ENCODE measurements at regions not wholly inside any gene's neighbourhood (a gene's known extent, or its start where the extent isn't known, plus 50 kb on each side); places are given as distances from the start of the nearest gene placed in this dataset.

DNA sequence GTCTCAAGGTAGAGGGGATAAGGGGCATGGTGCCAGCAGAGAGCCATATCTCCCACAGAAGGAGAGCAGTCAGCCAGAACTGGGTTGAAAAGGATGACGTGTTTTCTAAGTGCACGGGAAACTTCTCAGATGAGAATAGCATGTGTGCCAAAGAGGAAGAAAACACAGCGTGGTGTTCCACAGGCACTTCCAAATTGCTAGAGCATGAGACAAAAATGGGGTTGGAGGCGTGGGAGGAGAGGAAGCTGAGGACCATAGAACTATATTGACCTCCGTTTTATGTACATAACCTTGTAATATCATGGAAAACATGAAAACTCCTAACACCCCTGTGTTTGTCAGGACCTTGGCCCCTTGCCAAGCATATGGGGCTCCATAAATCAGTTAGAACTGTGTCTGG, 682.7 kb upstream of the RAB6C start:
- DNase-seq = no peak

DNA sequence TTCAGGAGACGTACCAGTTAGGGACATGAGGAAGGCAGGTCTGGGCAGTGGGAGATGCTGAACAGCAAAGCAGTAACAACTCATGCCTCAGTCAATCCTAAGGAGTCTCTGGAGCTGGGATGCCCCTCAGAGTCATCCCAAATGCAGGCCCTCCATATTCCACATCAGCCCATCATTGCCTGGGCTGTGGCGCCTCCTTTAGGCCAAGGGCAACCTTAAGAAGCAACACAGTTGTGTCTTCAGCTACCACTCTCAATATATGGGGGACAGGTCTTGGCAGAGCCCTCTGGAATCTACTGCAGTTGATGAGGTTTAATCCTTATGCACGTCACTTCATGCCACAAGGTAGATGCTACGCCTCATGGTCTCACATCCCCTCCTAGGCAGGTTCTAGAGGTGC, 682.0 kb upstream of the RAB6C start:
- no peak for DNase-seq

DNA sequence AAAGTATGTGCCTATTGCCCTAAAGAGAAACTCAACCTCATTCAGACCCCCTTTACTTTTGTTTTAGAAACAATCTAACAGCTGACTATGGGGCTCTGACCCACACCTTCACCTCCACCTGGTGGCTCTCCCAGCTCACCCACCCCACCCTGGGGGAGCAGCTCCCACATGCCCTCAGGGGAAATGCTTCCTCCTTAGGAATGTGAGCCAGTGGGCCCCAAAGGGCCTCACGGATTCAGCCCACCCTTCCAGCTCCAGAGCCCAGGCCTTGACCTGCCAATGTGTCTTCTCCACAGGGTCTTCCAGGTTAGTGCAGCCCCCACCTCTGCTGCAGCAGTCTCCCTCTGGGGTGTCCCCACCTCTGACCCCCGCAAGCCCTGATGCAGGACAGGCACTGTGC, 680.1 kb upstream of the RAB6C start:
- DNase-seq = no peak

DNA sequence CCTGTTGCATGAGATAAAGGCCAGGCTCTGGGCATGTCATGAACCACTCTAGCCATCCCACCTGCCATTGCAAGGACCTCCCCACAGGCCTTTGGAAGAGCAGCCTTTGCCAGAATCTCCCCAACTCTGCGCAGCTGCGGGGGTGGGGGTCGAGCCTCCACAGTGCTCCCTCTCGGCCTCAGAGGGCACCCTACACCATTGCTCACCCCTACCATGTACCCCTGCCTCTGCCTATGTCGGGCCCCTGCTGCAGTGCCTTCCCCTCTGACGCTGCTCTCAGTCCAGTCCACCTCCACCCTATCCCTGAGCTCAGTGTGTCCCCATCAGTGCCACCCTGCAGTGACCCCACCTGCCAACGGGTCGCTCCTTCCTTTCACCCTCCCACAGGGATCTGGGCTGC, 679.7 kb upstream of the RAB6C start:
- no peak for DNase-seq

DNA sequence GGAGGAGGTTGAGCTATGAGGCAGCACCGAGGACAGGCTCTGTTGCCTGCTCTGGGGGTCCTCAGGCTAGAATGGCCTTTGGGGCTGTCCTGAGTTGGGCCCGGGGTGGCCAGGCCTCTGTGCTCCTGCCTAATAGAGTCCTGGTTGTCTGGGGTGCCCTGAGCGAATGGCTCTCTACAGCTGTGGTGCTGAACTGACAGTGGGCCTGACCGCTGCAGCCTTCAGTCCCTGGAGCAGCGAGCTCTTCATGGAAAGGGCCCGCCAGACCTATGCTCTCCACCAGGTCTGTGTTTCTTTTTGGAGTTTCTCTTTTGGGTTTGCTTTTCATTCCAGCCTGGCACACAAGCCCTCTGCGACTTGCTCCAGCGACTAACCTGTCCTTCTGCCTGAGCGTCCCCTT, 679.0 kb upstream of the RAB6C start:
- DNase-seq = no peak

GRCh38 chr2:129301431-129301913, 678.0 kb upstream of the RAB6C start:
- no peak for DNase-seq

DNA sequence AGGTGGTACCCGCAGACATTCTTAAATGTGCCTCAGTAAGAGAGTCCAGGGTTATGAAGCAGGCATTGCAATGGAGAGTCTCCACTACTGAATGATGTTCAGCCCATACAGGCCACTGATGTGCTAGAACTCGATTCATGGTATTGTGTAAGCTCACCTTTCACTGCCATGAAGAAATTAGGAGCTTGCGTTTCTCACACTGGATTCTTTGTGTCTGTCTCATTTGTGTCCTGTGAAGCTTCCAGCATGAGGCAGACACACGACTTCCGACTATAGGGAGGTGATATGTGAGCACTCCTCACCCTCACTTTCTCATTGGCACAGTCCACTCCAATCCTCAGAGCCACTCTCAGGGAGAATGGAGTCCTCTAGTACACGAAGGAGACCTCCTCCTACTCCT, 677.4 kb upstream of the RAB6C start:
- DNase-seq = no peak

DNA sequence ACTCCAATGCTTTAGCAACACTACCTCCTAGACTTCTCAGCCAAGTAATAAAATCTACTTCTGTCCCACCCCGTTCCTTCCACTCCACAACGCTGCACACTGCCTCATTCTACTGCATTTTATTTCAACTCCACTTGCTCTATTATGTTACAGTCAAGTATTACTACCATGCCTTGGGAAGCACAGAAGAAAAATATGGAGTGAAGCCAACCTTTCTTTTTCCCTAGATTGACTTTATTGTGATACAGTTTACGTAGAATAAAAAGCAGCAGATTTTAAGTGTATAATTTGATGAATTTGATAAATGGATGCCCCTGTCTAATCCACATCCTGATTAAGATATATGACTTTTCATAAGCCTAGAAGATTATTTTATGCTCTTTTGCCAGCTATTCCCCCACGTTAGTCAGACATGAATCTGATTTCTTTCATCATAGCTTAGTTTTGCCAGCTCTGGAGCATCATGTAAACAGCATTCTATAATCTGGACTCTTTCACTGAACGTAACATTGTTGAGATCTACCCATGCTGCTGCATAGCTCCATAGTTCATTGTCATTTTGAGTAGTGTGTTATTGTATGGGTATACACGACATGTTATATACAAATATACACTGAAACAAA, 676.8 kb upstream of the RAB6C start:
- no peak for DNase-seq

- DNase-seq = no peak
These were observed 665.3 kb upstream of the RAB6C start for GRCh38 chr2:129314120-129314519.

GRCh38 chr2:129318581-129319421, 660.7 kb upstream of the RAB6C start:
- DNase-seq = no peak

GRCh38 chr2:129319422-129319717, 660.1 kb upstream of the RAB6C start:
- DNase-seq = no peak

- no peak for DNase-seq
These were observed 659.2 kb upstream of the RAB6C start for GRCh38 chr2:129320288-129320687.

DNA sequence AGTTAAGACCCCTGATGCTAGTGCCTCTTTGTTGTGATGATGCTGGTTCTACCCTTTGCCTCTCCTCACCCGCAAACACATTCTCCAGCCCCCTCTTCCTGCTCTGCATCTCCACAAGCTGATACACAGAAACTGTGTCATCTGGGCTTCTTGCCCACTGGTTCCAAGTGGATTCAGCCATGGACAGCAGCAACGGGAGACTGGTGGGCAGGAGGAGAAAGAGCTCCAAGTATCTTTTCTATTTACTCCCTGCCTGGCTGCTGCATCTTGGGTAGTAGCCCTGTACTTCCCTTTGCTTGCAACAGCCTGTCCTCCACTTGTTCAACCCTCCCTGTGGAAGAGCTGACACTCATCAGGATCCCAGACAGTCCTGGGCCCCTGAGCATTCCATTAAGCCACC, 655.1 kb upstream of the RAB6C start:
- no peak for DNase-seq

GRCh38 chr2:129325151-129325550, 654.3 kb upstream of the RAB6C start:
- DNase-seq = no peak

- no peak for DNase-seq
These were observed 649.9 kb upstream of the RAB6C start for GRCh38 chr2:129329574-129329973.

DNA sequence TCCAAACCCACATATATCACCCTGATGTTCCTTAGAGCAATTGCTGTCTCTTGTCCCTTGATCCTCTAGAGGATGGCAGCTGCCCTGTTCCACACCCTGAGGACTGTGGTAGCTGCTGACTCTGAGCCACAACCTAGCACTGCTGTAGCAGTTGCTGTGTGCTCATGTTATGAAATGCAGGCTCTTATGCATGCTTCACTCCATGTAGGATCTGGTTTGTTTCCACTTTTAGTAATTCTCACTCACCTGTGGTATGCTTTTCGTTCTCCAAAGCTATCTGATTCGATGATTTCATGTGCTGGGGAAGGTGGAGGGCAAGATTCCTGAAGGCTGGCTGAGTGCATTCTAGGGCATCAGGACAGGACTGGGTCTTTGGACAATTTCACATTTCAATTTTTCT, 649.0 kb upstream of the RAB6C start:
- DNase-seq = no peak

- DNase-seq = no peak
These were observed 647.8 kb upstream of the RAB6C start for GRCh38 chr2:129331638-129332037.

DNA sequence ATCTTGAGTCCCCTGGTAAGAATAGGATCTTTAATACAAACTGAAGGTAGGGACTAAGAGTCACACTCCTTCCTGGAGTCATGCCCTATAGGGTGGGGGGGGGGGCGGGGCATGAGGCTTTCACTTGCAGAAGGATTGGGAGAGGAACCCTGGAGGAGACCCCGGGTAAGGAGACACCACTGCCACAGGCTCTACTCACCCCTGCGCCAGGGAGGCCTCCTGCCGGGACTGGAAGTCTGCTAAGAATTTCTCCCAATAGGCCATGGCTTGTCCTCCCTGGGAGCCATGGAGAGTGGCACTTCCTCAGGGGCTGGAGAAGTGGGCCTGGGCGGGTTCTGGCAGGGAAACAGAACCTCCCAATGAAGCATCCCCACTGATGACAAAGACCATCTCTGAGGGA, 645.3 kb upstream of the RAB6C start:
- DNase-seq = no peak

DNA sequence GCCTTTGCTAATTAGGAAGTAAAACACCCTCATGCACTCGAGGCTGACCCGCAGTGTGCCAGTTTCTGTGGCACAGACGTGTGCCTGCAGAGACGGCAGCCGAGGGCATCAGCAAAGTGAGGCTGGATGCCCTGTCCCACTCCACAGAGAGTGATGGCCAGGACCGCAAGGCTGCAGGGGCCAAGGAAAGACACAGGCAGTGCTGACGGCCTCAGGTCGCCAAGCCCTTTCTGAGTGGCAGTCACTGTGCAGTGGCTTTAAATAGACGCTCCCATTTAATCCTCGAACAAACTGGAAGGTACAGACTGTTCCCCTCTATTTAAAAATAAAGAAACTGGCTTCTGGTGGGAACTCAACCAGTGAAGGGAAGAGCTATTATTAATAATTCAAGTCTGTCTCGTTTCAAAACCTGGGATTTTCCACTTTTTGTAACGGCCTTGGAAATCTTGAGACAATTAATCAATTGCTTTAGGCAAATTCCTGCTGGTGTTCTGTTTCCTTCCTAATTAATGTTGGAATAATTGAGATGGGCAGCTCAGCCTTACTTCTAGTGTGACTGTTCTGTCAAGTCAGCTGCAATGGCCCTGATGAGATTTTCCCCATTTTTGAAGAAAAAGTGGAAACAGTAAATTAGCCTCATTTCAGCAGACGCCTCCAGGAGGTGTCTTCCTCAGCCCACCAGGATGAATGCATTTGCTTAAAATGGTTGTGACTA, 644.6 kb upstream of the RAB6C start:
- DNase-seq = no peak

GRCh38 chr2:129336276-129336675, 643.2 kb upstream of the RAB6C start:
- no peak for DNase-seq

DNA sequence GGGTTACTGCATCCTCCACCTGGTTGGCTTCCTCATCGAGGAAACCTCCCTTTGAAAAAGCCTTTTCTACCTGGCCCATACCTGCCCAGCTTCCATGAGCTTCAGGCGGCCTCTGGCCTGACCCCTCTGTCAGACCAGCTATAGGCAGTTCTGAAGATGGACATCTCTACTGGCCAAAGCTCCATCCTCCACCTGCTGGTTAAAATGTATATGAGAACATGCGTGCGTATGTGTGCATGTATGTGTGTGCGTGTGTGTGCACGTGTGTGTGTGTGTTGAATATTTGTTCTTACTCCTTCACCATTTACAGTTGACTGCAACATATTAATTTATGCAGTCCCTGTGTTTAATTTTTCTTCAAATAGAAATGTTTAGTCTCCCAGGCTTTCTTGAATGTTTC, 642.4 kb upstream of the RAB6C start:
- no peak for DNase-seq

DNA sequence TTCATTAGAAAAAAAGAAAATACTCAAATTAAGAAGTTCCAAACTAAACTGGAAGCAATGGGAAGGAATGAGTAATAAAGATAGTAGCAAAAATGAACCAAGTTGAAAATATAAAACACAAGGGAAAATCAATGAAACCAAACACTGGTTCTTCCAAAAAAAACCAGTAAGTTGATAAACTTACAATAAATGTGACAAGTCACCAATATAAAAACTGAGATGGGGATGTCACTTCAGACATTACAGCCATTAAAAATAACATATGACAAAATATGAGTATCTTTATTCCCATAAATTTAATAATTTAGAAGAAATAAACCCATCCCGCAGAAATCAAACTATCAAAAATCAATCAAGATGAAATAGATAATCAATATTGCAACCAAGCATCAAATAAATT, 633.9 kb upstream of the RAB6C start:
- no peak for DNase-seq

DNA sequence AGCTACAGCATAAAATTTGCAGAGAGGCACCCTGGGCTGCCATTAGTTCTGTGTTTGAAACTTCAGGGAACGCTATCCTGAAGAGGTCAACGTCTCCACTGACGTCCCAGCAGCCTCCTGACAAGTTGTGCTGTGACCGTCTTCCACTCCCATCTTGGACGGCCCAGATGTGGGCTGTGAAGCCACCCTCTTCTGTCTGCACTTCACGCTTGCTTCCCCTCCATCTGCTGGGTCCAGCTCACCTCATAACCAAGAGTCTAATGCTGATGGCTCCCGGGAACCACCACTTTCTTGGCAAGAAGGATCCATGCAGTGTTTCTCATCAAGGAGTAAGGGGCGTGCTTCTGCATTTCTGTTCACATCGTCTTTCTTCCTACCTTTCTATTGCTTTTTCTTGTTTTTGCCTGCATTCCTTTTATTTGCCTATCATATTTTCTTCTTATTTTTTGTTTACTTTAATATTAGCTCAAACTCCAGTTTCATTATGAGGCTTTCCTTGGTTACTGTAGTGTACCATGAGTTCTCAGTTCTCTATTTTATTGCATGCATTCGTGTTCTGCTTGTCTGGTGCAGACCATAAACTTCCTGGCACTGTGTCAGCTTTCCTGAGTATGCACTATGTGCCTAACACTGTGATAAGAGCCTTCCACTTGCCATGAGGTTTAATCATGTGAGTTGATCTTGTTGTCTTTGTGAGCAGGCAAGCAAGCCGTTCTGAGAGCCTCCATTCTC, 631.8 kb upstream of the RAB6C start:
- DNase-seq = no peak

All from T-helper 2 cell (primary cell).